ENCODE measurements at regions not wholly inside any gene's neighbourhood (a gene's known extent, or its start where the extent isn't known, plus 50 kb on each side); places are given as distances from the start of the nearest gene placed in this dataset.
"Not testable (repeated sequence)": the region's sequence is repeated elsewhere in the genome, so short reads cannot be mapped to it uniquely, and the experiment has no call there.

DNA sequence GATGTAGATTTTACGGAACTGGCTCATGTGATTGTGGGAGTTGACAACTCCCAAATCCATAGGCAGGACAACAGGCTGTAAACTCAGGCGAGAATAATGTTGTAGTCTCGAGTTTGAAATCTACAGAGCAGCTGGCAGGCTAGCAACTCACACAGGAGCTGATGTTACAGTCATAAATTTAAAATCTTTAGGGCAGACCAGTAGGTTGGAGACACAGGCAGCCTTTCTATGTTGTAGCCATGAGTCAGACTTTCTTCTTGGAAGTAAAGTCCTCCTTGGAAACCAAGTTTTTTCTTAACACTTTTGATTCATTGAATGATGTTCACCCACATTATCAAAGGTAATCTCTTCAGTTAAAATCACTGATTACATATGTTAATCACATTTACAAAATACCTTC lies 89.1 kb upstream of the ALCAM start:
- TF ChIP-seq, protein P1, sequence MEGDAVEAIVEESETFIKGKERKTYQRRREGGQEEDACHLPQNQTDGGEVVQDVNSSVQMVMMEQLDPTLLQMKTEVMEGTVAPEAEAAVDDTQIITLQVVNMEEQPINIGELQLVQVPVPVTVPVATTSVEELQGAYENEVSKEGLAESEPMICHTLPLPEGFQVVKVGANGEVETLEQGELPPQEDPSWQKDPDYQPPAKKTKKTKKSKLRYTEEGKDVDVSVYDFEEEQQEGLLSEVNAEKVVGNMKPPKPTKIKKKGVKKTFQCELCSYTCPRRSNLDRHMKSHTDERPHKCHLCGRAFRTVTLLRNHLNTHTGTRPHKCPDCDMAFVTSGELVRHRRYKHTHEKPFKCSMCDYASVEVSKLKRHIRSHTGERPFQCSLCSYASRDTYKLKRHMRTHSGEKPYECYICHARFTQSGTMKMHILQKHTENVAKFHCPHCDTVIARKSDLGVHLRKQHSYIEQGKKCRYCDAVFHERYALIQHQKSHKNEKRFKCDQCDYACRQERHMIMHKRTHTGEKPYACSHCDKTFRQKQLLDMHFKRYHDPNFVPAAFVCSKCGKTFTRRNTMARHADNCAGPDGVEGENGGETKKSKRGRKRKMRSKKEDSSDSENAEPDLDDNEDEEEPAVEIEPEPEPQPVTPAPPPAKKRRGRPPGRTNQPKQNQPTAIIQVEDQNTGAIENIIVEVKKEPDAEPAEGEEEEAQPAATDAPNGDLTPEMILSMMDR (IDR thresholded peaks at IDR 0.05), result no peak
- H3K9me3 ChIP-seq, result no peaks in the 10 kb centered on the region
- H3K4me3 ChIP-seq, result no peak overlapping the region
- no peak overlapping the region for H3K27ac ChIP-seq
- intact Hi-C loops (cut with DNase I), result no loop called here
- no peaks in the 10 kb centered on the region for H3K27me3 ChIP-seq
- no peaks in the 10 kb centered on the region for H3K36me3 ChIP-seq
- H3K4me1 ChIP-seq, result no peaks in the 10 kb centered on the region
- DNase-seq (ENCODE audit: low spot score in 2 of 2), result no peak

- DNase-seq (ENCODE audit: low spot score in 2 of 2), result no peak
- Histone ChIP-seq H3K4me1 (no peaks in the 10 kb centered on the region), H3K9me3 (no peaks in the 10 kb centered on the region), H3K36me3 (no peaks in the 10 kb centered on the region), H3K27me3 (no peaks in the 10 kb centered on the region), H3K27ac (no peak overlapping the region), H3K4me3 (no peak overlapping the region)
- TF ChIP-seq, protein P1 (IDR thresholded peaks at IDR 0.05), result no peak
- intact Hi-C loops (cut with DNase I), result no loop called here
Measured at GRCh38 chr3:105278688-105279087, 88.0 kb upstream of the ALCAM start.

- intact Hi-C loops (cut with DNase I), result no loop called here
- Histone ChIP-seq H3K27me3 (no peaks in the 10 kb centered on the region), H3K4me1 (no peaks in the 10 kb centered on the region), H3K27ac (no peak overlapping the region), H3K4me3 (no peak overlapping the region), H3K36me3 (no peaks in the 10 kb centered on the region), H3K9me3 (no peaks in the 10 kb centered on the region)
- DNase-seq (ENCODE audit: low spot score in 2 of 2), result no peak
- TF ChIP-seq, protein P1 (IDR thresholded peaks at IDR 0.05), result no peak
Measured at GRCh38 chr3:105281989-105282388, 84.7 kb upstream of the ALCAM start.

- TF ChIP-seq, protein P1 (IDR thresholded peaks at IDR 0.05), result no peak
- intact Hi-C loops (cut with DNase I), result no loop called here
- no peaks in the 10 kb centered on the region for H3K36me3 ChIP-seq
Measured at GRCh38 chr3:105284876-105285275, 81.8 kb upstream of the ALCAM start.

DNA sequence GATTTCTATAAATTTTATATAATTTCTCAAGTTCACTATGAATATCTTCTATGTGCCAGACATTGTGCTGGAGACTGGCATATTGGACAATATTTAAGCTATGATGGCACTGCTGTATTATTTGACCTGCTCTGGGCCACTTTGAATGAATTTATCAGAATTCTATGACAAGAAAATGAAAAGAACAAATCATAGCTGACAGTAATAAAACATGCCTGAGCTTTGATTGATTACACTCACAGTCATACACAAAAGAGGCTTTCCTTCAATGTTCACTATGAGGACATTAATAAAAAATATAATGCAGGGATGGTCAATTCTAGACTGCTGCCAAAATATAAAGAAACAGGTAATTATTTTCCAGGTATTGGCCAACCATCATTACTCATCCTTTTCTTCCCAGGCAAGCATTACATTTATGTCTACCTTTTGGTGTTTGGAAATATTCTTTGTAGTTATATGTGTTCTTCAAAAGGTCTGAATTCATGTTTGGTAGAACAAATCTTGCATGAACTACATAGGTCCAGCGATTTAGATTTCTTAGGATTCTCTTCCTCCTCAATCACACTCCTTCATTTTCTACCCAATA lies 81.0 kb upstream of the ALCAM start:
- H3K27me3 ChIP-seq, result no peaks in the 10 kb centered on the region
- H3K4me3 ChIP-seq, result no peak overlapping the region
- intact Hi-C loops (cut with DNase I), result no loop called here
- no peak overlapping the region for H3K27ac ChIP-seq
- no peaks in the 10 kb centered on the region for H3K9me3 ChIP-seq
- DNase-seq (ENCODE audit: low spot score in 2 of 2), result no peak
- H3K4me1 ChIP-seq, result no peaks in the 10 kb centered on the region
- H3K36me3 ChIP-seq, result no peaks in the 10 kb centered on the region
- TF ChIP-seq, protein P1 (IDR thresholded peaks at IDR 0.05), result no peak

More at GRCh38 chr3:105284876-105285275, 81.8 kb upstream of the ALCAM start:
- H3K4me3 ChIP-seq, result no peak overlapping the region
- H3K9me3 ChIP-seq, result no peaks in the 10 kb centered on the region
- DNase-seq (ENCODE audit: low spot score in 2 of 2), result no peak
- H3K27me3 ChIP-seq, result no peaks in the 10 kb centered on the region
- no peaks in the 10 kb centered on the region for H3K4me1 ChIP-seq
- H3K27ac ChIP-seq, result no peak overlapping the region

DNA sequence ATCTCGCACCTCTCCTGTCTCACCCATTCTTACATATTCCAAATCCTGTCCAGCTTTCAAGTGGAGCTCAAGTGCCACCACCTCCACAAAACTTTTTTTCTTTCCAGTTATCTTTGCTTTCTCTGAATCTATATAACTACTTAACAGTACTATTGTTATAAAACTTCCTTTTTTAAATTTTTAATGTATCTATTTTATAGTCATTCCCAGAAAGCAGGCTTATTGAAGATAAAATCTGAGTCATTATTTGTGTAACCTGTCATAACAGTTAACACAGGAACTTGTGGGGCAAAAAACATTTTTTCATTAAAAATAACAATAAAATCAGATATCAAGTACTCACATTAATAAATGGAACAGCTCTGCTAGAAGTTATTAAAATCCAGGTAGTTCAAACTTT lies 73.3 kb upstream of the ALCAM start:
- Histone ChIP-seq H3K4me3 (no peak overlapping the region), H3K4me1 (no peaks in the 10 kb centered on the region), H3K36me3 (no peaks in the 10 kb centered on the region), H3K9me3 (no peaks in the 10 kb centered on the region), H3K27me3 (no peaks in the 10 kb centered on the region), H3K27ac (no peak overlapping the region)
- TF ChIP-seq, protein P1 (IDR thresholded peaks at IDR 0.05), result no peak
- no peak for DNase-seq (ENCODE audit: low spot score in 2 of 2)
- intact Hi-C loops (cut with DNase I), result no loop called here

DNA sequence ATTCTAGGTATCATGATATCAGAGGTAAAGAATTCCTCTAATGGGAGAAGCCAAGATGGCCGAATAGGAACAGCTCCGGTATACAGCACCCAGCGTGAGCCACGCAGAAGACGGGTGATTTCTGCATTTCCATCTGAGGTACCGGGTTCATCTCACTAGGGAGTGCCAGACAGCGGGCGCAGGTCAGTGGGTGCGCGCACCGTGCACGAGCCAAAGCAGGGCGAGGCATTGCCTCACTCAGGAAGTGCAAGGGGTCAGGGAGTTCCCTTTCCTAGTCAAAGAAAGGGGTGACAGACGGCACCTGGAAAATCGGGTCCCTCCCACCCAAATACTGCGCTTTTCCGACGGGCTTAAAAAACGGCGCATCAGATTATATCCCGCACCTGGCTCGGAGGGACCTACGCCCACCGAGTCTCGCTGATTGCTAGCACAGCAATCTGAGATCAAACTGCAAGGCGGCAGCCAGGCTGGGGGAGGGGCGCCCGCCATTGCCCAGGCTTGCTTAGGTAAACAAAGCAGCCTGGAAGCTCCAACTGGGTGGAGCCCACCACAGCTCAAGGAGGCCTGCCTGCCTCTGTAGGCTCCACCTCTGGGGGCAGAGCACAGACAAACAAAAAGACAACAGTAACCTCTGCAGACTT lies 70.4 kb upstream of the ALCAM start:
- H3K4me1 ChIP-seq; DNase-seq (ENCODE audit: low spot score in 2 of 2); H3K36me3 ChIP-seq; H3K4me3 ChIP-seq; H3K9me3 ChIP-seq; intact Hi-C loops (cut with DNase I); H3K27me3 ChIP-seq; H3K27ac ChIP-seq: not testable (repeated sequence)

All from ascending aorta (tissue), 2 donors.